ENCODE measurements at regions not wholly inside any gene's neighbourhood (a gene's known extent, or its start where the extent isn't known, plus 50 kb on each side); places are given as distances from the start of the nearest gene placed in this dataset.
"Not testable (repeated sequence)": the region's sequence is repeated elsewhere in the genome, so short reads cannot be mapped to it uniquely, and the experiment has no call there.

DNA sequence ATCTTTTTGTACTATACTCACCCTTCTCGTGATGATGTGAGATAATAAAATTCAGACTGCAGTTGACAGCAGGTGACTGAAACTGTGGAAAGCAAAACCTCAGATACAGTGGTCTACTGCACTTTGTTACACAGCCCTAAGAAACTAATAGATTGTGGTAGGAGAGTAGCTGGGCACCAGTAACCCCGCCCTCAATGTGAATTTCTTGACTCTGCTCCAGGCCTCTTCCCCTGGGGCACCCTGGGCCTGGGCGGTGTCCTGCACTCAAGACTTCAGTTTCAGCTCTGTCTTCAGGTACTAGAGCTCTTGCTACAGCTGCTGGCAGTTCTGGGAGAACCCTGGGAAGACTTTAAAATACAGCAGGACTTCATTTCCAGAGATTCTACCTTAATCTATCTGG, 197.6 kb upstream of the AVPR1A start:
- DNase-seq (ENCODE audit: low spot score) = no peak
- in situ Hi-C loops (cut with MboI; ENCODE audit: low sequenced_read_pairs, unreplicated experiment) = no loop called here
- TF ChIP-seq CTCF (IDR thresholded peaks at IDR 0.05; ENCODE audit: borderline replicate concordance, control extremely low read depth, extremely low read depth, insufficient read depth, missing control alignments) = no peak

GRCh38 chr12:63337158-63337557, 186.2 kb upstream of the AVPR1A start:
- DNase-seq (ENCODE audit: low spot score); in situ Hi-C loops (cut with MboI; ENCODE audit: low sequenced_read_pairs, unreplicated experiment): not testable (repeated sequence)

DNA sequence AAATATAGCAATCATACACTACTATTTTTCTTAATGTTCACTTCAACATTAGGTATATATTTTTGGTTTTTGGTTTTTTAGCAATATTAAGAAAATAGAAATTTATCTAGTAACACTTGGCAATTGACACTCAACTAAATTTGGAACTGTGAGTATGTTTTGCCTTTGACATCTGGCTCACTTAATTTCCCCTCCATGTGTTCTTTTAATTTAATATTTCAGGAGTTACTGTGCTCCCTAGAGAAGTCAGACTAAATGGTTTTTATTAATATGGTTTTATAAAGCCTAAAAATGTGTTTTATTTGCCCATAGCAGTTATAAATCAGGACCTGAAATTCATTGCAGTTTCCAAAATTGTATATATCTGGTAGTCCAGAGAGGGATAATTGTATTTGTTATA, 175.3 kb upstream of the AVPR1A start:
- no peak for DNase-seq (ENCODE audit: low spot score)
- in situ Hi-C loops (cut with MboI; ENCODE audit: low sequenced_read_pairs, unreplicated experiment) = no loop called here
- TF ChIP-seq CTCF (IDR thresholded peaks at IDR 0.05; ENCODE audit: borderline replicate concordance, control extremely low read depth, extremely low read depth, insufficient read depth, missing control alignments) = no peak

- in situ Hi-C loops (cut with MboI; ENCODE audit: low sequenced_read_pairs, unreplicated experiment) = no loop called here
- no peak for TF ChIP-seq CTCF (IDR thresholded peaks at IDR 0.05; ENCODE audit: borderline replicate concordance, control extremely low read depth, extremely low read depth, insufficient read depth, missing control alignments)
- DNase-seq (ENCODE audit: low spot score) = no peak
These were observed 174.8 kb upstream of the AVPR1A start for GRCh38 chr12:63325757-63326156.

GRCh38 chr12:63323942-63324341, 172.9 kb upstream of the AVPR1A start:
- DNase-seq (ENCODE audit: low spot score) = no peak
- TF ChIP-seq CTCF (IDR thresholded peaks at IDR 0.05; ENCODE audit: borderline replicate concordance, control extremely low read depth, extremely low read depth, insufficient read depth, missing control alignments) = no peak
- in situ Hi-C loops (cut with MboI; ENCODE audit: low sequenced_read_pairs, unreplicated experiment) = no loop called here

DNA sequence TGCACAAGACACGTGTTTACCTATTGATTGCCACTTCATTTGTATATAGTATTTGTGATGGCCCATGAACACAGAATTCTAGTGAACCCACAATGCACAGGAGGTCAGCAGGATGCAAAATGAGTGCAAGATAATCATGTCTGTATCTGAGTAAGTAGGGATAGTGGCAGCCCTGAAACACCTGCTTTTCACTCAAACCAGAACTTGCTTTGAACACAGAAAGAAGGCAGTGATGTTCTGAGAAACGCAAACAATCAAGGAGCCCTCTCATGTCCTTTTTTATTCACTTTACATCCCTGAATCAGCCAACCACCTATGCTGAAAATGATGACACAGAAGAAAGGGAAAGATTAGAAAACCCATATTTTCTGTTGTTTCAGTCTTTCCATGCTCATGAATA, 170.4 kb upstream of the AVPR1A start:
- no peak for TF ChIP-seq CTCF (IDR thresholded peaks at IDR 0.05; ENCODE audit: borderline replicate concordance, control extremely low read depth, extremely low read depth, insufficient read depth, missing control alignments)
- in situ Hi-C loops (cut with MboI; ENCODE audit: low sequenced_read_pairs, unreplicated experiment) = no loop called here
- DNase-seq (ENCODE audit: low spot score) = no peak

DNA sequence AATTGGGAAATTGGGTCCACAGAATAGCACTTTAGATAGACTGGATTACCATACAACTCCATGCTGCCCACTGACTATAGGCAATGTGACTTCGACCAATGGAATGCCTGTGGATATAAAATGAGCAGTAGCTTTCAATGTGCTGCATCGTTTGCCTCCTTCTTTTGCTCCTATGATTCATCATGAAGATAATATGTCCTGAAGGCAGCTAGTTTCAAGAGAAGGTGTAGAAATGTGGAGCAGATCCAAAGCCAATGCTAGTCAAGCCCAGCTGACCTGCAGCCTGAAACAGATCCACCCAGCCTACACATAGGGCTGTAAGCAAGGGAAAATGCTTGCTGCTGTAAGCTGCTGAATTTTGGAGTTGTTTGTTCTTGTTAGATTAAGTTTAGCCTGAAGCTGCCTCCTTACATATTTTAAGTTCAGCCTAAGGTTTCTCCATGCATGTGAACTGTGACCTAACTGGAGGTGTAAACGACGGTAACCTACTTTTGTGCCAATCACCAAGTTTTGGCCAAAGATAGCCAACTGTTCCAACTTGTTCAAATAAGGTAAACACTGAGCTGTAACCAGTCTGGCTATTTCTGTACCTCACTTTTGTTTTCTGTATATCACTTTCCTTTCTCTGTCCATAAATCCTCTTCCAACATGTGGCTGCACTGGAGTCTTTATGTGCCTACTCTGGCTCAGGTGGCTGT, 169.1 kb upstream of the AVPR1A start:
- no peak for DNase-seq (ENCODE audit: low spot score)
- in situ Hi-C loops (cut with MboI; ENCODE audit: low sequenced_read_pairs, unreplicated experiment) = no loop called here
- no peak for TF ChIP-seq CTCF (IDR thresholded peaks at IDR 0.05; ENCODE audit: borderline replicate concordance, control extremely low read depth, extremely low read depth, insufficient read depth, missing control alignments)
